B cell (primary cell): ENCODE measurements at regions not wholly inside any gene's neighbourhood (a gene's known extent, or its start where the extent isn't known, plus 50 kb on each side); places are given as distances from the start of the nearest gene placed in this dataset.

Experiments used
- EZH2 ChIP-seq: IDR thresholded peaks from 2 replicates; pipeline ENCODE4 v1.6.1; 2012; ENCODE audit warnings: borderline replicate concordance, low read depth, mild to moderate bottlenecking, moderate library complexity, low read length; ENCODE audit not compliant: insufficient read depth, poor library complexity, severe bottlenecking
- TF ChIP-seq, protein P1 (sequence below): fragments of 200-600 bp; IDR thresholded peaks from one replicate; pipeline ENCODE4 v1.8.0; 2022; ENCODE audit warnings: antibody characterized with exemption, mild to moderate bottlenecking

DNA sequence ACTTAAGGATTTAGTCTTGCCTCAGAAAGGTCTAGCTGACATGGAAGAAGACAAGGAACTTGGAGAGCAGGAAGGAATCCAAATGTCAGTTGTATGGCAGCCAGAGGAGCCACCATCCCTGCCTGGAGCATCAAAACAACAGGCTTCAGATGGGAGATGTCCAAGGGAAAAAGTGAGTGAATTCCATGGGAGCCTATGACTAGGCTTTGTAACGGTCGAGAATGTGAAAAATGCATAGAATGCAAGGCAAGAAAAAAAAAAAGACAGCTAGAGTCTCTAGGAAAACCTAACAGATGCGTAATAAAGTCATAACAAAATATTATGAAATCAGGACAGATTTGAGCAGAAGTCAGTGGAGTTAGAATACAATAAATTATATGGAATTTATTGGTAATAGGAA, 183.7 kb upstream of the LSM14A start:
- no peak for TF ChIP-seq EZH2
- TF ChIP-seq, protein P1, sequence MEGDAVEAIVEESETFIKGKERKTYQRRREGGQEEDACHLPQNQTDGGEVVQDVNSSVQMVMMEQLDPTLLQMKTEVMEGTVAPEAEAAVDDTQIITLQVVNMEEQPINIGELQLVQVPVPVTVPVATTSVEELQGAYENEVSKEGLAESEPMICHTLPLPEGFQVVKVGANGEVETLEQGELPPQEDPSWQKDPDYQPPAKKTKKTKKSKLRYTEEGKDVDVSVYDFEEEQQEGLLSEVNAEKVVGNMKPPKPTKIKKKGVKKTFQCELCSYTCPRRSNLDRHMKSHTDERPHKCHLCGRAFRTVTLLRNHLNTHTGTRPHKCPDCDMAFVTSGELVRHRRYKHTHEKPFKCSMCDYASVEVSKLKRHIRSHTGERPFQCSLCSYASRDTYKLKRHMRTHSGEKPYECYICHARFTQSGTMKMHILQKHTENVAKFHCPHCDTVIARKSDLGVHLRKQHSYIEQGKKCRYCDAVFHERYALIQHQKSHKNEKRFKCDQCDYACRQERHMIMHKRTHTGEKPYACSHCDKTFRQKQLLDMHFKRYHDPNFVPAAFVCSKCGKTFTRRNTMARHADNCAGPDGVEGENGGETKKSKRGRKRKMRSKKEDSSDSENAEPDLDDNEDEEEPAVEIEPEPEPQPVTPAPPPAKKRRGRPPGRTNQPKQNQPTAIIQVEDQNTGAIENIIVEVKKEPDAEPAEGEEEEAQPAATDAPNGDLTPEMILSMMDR = no peak
